ENCODE measurements at regions not wholly inside any gene's neighbourhood (a gene's known extent, or its start where the extent isn't known, plus 50 kb on each side); places are given as distances from the start of the nearest gene placed in this dataset.
A peak's percentile ranks its signal among the peaks of the same experiment; 100 is the strongest.

DNA sequence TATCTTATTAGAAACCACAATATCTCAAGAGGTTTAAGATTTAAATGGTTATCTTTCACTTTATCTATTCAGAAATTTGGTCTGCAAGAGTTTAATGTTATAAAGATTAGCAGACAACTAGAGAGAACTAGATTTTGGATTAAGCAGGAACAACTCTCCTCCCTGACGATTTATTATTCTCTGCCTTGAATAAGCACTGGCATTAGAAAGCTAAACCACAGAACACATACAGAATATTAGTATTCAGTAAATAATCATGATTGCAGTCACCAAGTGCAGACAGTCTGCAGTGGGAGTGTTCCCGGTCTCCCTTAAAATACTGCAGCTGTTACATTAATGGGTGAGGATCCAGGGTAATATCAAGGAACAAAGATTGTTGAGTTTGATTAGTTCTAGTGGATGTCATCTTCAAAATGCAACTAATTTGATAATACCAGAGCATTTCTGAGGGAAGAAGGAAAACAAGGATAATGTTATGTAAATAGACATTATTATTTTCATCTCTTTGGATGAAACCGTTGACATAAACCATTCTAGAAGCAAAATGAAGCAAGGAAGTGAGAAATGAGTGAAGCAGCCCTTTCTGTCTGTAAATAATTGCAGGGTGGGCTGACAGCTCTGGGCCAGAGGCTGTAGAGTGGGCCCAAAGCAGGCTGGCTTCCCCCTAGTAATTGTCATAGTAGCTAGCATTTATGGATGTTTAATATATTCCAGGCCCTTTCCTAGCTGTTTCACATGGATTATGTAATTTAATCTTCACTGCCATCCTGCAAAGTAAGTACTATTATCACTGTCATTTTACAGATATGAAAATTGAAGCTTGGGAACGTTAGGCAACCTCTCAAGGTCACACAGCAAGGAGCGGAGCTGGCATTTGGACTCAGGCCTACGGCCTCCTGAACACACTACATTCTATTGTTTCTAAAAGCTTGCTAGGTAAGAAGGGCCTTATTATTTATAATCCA is 79.4 kb downstream of the DYRK2 start:
- CTCF ChIA-PET, result no interaction called here
- H3K27ac Mint-ChIP-seq, result no peak overlapping the region

GRCh38 chr12:67732857-67733256 is 84.3 kb downstream of the DYRK2 start:
- POLR2A ChIA-PET, result no interaction called here
- Mint-ChIP-seq H3K36me3 (no peaks in the 10 kb centered on the region), H3K27ac (peak overlapping the region in 1 of 9 donors; percentile 32), H3K4me3 (no peak overlapping the region), H3K27me3 (peaks cover 0 to 23% (median 0%) of the 10 kb centered on the region in 5 donors), H3K9me3 (no peaks in the 10 kb centered on the region), H3K4me1 (peaks cover 0 to 1% (median 0%) of the 10 kb centered on the region in 7 donors)
- DNase-seq (no peak), ATAC-seq (no peak)
- H3K27me3 ChIP-seq (ENCODE audit: control insufficient read depth in 2 of 2, insufficient read depth in 2 of 2, low read length in 2 of 2), result no peaks in the 10 kb centered on the region
- H3K9me3 ChIP-seq (ENCODE audit: control insufficient read depth in 2 of 3, low read length in 3 of 3), result no peaks in the 10 kb centered on the region
- CTCF ChIA-PET, result interaction anchor here (0.5 kb wide), 1 partner anchor 269 kb away, joined by 3 read pairs; no protein-coding TSS in a partner anchor
- intact Hi-C loops (cut with micrococcal nuclease), result no loop called here
- no peak overlapping the region for H3K27ac ChIP-seq (ENCODE audit: low read depth, low read length)
- no peak overlapping the region for H3K4me3 ChIP-seq (ENCODE audit: low read length)
- H3K4me1 ChIP-seq (ENCODE audit: control insufficient read depth in 2 of 2, insufficient read depth in 2 of 2, low read length in 2 of 2), result no peaks in the 10 kb centered on the region
- no peaks in the 10 kb centered on the region for H3K36me3 ChIP-seq (ENCODE audit: control insufficient read depth in 2 of 3, insufficient read depth in 3 of 3, low read length in 3 of 3)

More for the DNA sequence above, 79.4 kb downstream of the DYRK2 start:
- no peaks in the 10 kb centered on the region for H3K36me3 Mint-ChIP-seq
- POLR2A ChIA-PET, result no interaction called here
- H3K36me3 ChIP-seq (ENCODE audit: control insufficient read depth in 2 of 3, insufficient read depth in 3 of 3, low read length in 3 of 3), result no peaks in the 10 kb centered on the region
- no peak for DNase-seq
- H3K9me3 Mint-ChIP-seq, result no peaks in the 10 kb centered on the region
- H3K4me1 Mint-ChIP-seq, result no peaks in the 10 kb centered on the region
- no peaks in the 10 kb centered on the region for H3K4me1 ChIP-seq (ENCODE audit: control insufficient read depth in 2 of 2, insufficient read depth in 2 of 2, low read length in 2 of 2)
- no peak overlapping the region for H3K4me3 ChIP-seq (ENCODE audit: low read length)
- no peaks in the 10 kb centered on the region for H3K9me3 ChIP-seq (ENCODE audit: control insufficient read depth in 2 of 3, low read length in 3 of 3)
- ATAC-seq, result no peak
- no peak overlapping the region for H3K4me3 Mint-ChIP-seq
- peaks cover 0 to 26% (median 0%) of the 10 kb centered on the region in 5 donors for H3K27me3 Mint-ChIP-seq
- intact Hi-C loops (cut with micrococcal nuclease), result no loop called here
- no peaks in the 10 kb centered on the region for H3K27me3 ChIP-seq (ENCODE audit: control insufficient read depth in 2 of 2, insufficient read depth in 2 of 2, low read length in 2 of 2)
- H3K27ac ChIP-seq (ENCODE audit: low read depth, low read length), result no peak overlapping the region

DNA sequence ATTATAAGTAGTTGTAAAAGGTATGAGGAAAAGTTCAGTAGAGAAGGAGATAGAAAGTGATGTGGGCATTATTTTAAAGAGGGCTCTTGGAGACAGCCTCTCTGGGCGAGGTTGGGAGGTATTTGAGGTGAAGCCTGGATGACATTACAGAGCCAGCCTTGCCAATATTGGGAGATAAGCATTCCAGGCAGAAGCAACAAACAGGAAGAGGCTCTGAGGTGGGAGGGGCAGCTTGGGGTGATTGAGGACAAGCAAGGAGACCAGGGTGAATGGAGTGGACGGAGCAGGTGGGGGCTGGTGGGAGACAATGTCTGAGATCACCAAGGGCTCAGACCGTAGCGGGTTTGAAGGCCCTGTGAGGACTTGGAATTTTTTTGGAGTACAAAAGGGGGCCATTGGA is 87.3 kb downstream of the DYRK2 start:
- H3K4me3 Mint-ChIP-seq, result no peak overlapping the region
- CTCF ChIA-PET, result no interaction called here

GRCh38 chr12:67740711-67741110 is 92.2 kb downstream of the DYRK2 start:
- H3K4me1 ChIP-seq (ENCODE audit: control insufficient read depth in 2 of 2, insufficient read depth in 2 of 2, low read length in 2 of 2), result no peaks in the 10 kb centered on the region
- ChIA-PET CTCF (no interaction called here), POLR2A (no interaction called here)
- H3K9me3 ChIP-seq (ENCODE audit: control insufficient read depth in 2 of 3, low read length in 3 of 3), result no peaks in the 10 kb centered on the region
- Mint-ChIP-seq H3K27me3 (no peaks in the 10 kb centered on the region), H3K36me3 (peaks cover 0 to under 1% (median 0%) of the 10 kb centered on the region in 5 donors), H3K9me3 (peaks cover 0 to 3% (median 0%) of the 10 kb centered on the region in 11 donors), H3K4me3 (no peak overlapping the region), H3K27ac (no peak overlapping the region), H3K4me1 (peaks cover 0 to 5% (median 0%) of the 10 kb centered on the region in 7 donors)
- DNase-seq (no peak), ATAC-seq (no peak)
- no peaks in the 10 kb centered on the region for H3K36me3 ChIP-seq (ENCODE audit: control insufficient read depth in 2 of 3, insufficient read depth in 3 of 3, low read length in 3 of 3)
- H3K27ac ChIP-seq (ENCODE audit: low read depth, low read length), result no peak overlapping the region
- intact Hi-C loops (cut with micrococcal nuclease), result no loop called here
- H3K4me3 ChIP-seq (ENCODE audit: low read length), result no peak overlapping the region
- H3K27me3 ChIP-seq (ENCODE audit: control insufficient read depth in 2 of 2, insufficient read depth in 2 of 2, low read length in 2 of 2), result no peaks in the 10 kb centered on the region

More for the DNA sequence above, 87.3 kb downstream of the DYRK2 start:
- H3K4me3 ChIP-seq (ENCODE audit: low read length), result no peak overlapping the region
- POLR2A ChIA-PET, result no interaction called here
- peaks cover 0 to 1% (median 0%) of the 10 kb centered on the region in 7 donors for H3K4me1 Mint-ChIP-seq
- H3K27ac ChIP-seq (ENCODE audit: low read depth, low read length), result no peak overlapping the region
- peaks cover 0 to 15% (median 0%) of the 10 kb centered on the region in 5 donors for H3K27me3 Mint-ChIP-seq
- ATAC-seq (no peak), DNase-seq (no peak)
- no peaks in the 10 kb centered on the region for H3K36me3 ChIP-seq (ENCODE audit: control insufficient read depth in 2 of 3, insufficient read depth in 3 of 3, low read length in 3 of 3)
- H3K36me3 Mint-ChIP-seq, result no peaks in the 10 kb centered on the region
- H3K9me3 Mint-ChIP-seq, result no peaks in the 10 kb centered on the region
- no peaks in the 10 kb centered on the region for H3K9me3 ChIP-seq (ENCODE audit: control insufficient read depth in 2 of 3, low read length in 3 of 3)
- intact Hi-C loops (cut with micrococcal nuclease), result no loop called here
- H3K4me1 ChIP-seq (ENCODE audit: control insufficient read depth in 2 of 2, insufficient read depth in 2 of 2, low read length in 2 of 2), result no peaks in the 10 kb centered on the region
- no peaks in the 10 kb centered on the region for H3K27me3 ChIP-seq (ENCODE audit: control insufficient read depth in 2 of 2, insufficient read depth in 2 of 2, low read length in 2 of 2)
- no peak overlapping the region for H3K27ac Mint-ChIP-seq

GRCh38 chr12:67741270-67741669 is 92.7 kb downstream of the DYRK2 start:
- ATAC-seq, result no peak
- CTCF ChIA-PET, result no interaction called here
- peaks cover 0 to 2% (median 0%) of the 10 kb centered on the region in 5 donors for H3K27me3 Mint-ChIP-seq
- H3K36me3 Mint-ChIP-seq, result peaks cover 0 to 5% (median 0%) of the 10 kb centered on the region in 5 donors
- H3K27ac Mint-ChIP-seq, result no peak overlapping the region
- intact Hi-C loops (cut with micrococcal nuclease), result no loop called here
- no peak for DNase-seq
- H3K4me1 ChIP-seq (ENCODE audit: control insufficient read depth in 2 of 2, insufficient read depth in 2 of 2, low read length in 2 of 2), result no peaks in the 10 kb centered on the region
- no peaks in the 10 kb centered on the region for H3K9me3 ChIP-seq (ENCODE audit: control insufficient read depth in 2 of 3, low read length in 3 of 3)
- no peak overlapping the region for H3K4me3 ChIP-seq (ENCODE audit: low read length)
- no peak overlapping the region for H3K4me3 Mint-ChIP-seq
- peaks cover 0 to 5% (median 0%) of the 10 kb centered on the region in 7 donors for H3K4me1 Mint-ChIP-seq
- H3K9me3 Mint-ChIP-seq, result peaks cover 0 to 5% (median 1%) of the 10 kb centered on the region in 11 donors
- POLR2A ChIA-PET, result no interaction called here
- no peak overlapping the region for H3K27ac ChIP-seq (ENCODE audit: low read depth, low read length)
- H3K27me3 ChIP-seq (ENCODE audit: control insufficient read depth in 2 of 2, insufficient read depth in 2 of 2, low read length in 2 of 2), result no peaks in the 10 kb centered on the region
- H3K36me3 ChIP-seq (ENCODE audit: control insufficient read depth in 2 of 3, insufficient read depth in 3 of 3, low read length in 3 of 3), result no peaks in the 10 kb centered on the region

DNA sequence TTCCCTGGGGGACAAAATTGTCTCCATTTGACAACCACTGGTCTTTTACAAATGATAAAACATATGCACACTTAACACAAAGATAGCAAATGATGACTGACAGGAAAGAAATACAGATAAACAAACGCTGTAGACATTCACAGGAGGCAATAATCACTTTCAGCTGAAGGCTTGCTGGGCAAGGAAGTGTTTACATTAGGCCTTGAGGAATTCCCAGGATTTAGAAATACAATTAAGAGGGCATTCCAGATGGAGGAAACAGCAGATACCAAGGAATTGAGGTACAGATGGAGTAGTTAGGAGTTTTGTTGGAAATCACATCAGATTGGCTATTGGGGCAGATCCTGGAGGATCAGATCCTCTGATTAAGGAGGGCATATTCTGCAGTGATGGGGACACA is 93.9 kb downstream of the DYRK2 start:
- Histone ChIP-seq H3K9me3 (ENCODE audit: control insufficient read depth in 2 of 3, low read length in 3 of 3) (no peaks in the 10 kb centered on the region), H3K36me3 (ENCODE audit: control insufficient read depth in 2 of 3, insufficient read depth in 3 of 3, low read length in 3 of 3) (no peaks in the 10 kb centered on the region), H3K4me1 (ENCODE audit: control insufficient read depth in 2 of 2, insufficient read depth in 2 of 2, low read length in 2 of 2) (no peaks in the 10 kb centered on the region), H3K4me3 (ENCODE audit: low read length) (no peak overlapping the region), H3K27me3 (ENCODE audit: control insufficient read depth in 2 of 2, insufficient read depth in 2 of 2, low read length in 2 of 2) (no peaks in the 10 kb centered on the region), H3K27ac (ENCODE audit: low read depth, low read length) (no peak overlapping the region)
- no peak for DNase-seq
- Mint-ChIP-seq H3K27me3 (peaks cover 0 to 2% (median 0%) of the 10 kb centered on the region in 5 donors), H3K4me1 (peaks cover 0 to 5% (median 0%) of the 10 kb centered on the region in 7 donors), H3K27ac (no peak overlapping the region), H3K9me3 (peaks cover 0 to 5% (median 1%) of the 10 kb centered on the region in 11 donors), H3K4me3 (no peak overlapping the region), H3K36me3 (peaks cover 0 to 5% (median 0%) of the 10 kb centered on the region in 5 donors)
- intact Hi-C loops (cut with micrococcal nuclease), result no loop called here
- CTCF ChIA-PET, result no interaction called here
- POLR2A ChIA-PET, result no interaction called here
- no peak for ATAC-seq
